ENCODE measurements at regions not wholly inside any gene's neighbourhood (a gene's known extent, or its start where the extent isn't known, plus 50 kb on each side); places are given as distances from the start of the nearest gene placed in this dataset.

GRCh38 chr6:105867277-105867676, 218.9 kb upstream of the PRDM1 start (continued):
- TF ChIP-seq HHEX (CRISPR knock-in tag; IDR thresholded peaks at IDR 0.05) (no peak), ZNF143 (CRISPR knock-in tag; IDR thresholded peaks at IDR 0.05) (no peak), NR2F6 (IDR thresholded peaks at IDR 0.05) (no peak), NR2F6 (CRISPR knock-in tag; IDR thresholded peaks at IDR 0.05) (no peak), MEF2D (CRISPR knock-in tag; IDR thresholded peaks at IDR 0.05) (no peak), MNT (IDR thresholded peaks at IDR 0.05) (no peak), ZNF335 (CRISPR knock-in tag; IDR thresholded peaks at IDR 0.05) (no peak), PAWR (CRISPR knock-in tag; IDR thresholded peaks at IDR 0.05; ENCODE audit: borderline replicate concordance) (no peak), IRF2 (CRISPR knock-in tag; IDR thresholded peaks at IDR 0.05) (no peak), THAP9 (CRISPR knock-in tag; IDR thresholded peaks at IDR 0.05; ENCODE audit: borderline replicate concordance) (no peak), FOSL2 (CRISPR knock-in tag; IDR thresholded peaks at IDR 0.05) (no peak), REXO4 (CRISPR knock-in tag; IDR thresholded peaks at IDR 0.05; ENCODE audit: borderline replicate concordance) (no peak), E2F1 (CRISPR knock-in tag; IDR thresholded peaks at IDR 0.05) (no peak), GATAD2A (CRISPR knock-in tag; IDR thresholded peaks at IDR 0.05) (no peak)
